Breast epithelium (tissue), 4 donors: ENCODE measurements at regions not wholly inside any gene's neighbourhood (a gene's known extent, or its start where the extent isn't known, plus 50 kb on each side); places are given as distances from the start of the nearest gene placed in this dataset.

Experiments
- DNase-seq, 2 donors: peaks; one replicate each; pipeline ENCODE4 v3.0.0-alpha.2; 2019; ENCODE audit warnings: low spot score in 2 of 2
- H3K27ac ChIP-seq, 2 donors: fragments of 200-600 bp; sonication (generic) in 1 of 2; one replicate each; pipeline ENCODE4 v1.5.1; 2016 to 2019; ENCODE audit warnings: mild to moderate bottlenecking in 1 of 2
- H3K27me3 ChIP-seq, 2 donors: fragments of 200-600 bp; sonication (generic) in 1 of 2; one replicate each; pipeline versions ENCODE4 v1.5.1 to v1.6.0; 2017 to 2019; ENCODE audit warnings: control low read depth in 1 of 2, mild to moderate bottlenecking in 1 of 2
- H3K36me3 ChIP-seq: fragments of 200-600 bp; one replicate; pipeline ENCODE4 v1.5.1; 2019
- H3K4me1 ChIP-seq, 2 donors: fragments of 200-600 bp; sonication (generic); one replicate each; pipeline ENCODE4 v1.5.1; 2016 to 2019; ENCODE audit warnings: control low read depth in 1 of 2
- H3K4me3 ChIP-seq, 3 donors: fragments of 200-600 bp; sonication (generic); 1 replicate in 2 of 3; 2 replicates in 1 of 3; pipeline ENCODE4 v1.5.1; 2016 to 2019; ENCODE audit warnings: mild to moderate bottlenecking in 3 of 3, moderate library complexity in 2 of 3
- H3K9me3 ChIP-seq, 2 donors: fragments of 200-600 bp; sonication (generic) in 1 of 2; one replicate each; pipeline ENCODE4 v1.5.1; 2016 to 2019; ENCODE audit warnings: control low read depth in 1 of 2
- POLR2A ChIP-seq: fragments of 450-650 bp; IDR thresholded peaks from one replicate; pipeline ENCODE4 v1.6.1; 2016; ENCODE audit warnings: antibody characterized with exemption, mild to moderate bottlenecking, moderate library complexity
- POLR2AphosphoS5 ChIP-seq, 3 donors: sonication (generic); formaldehyde crosslinking; IDR thresholded peaks; one replicate each; pipeline ENCODE4 v1.6.1; 2017; ENCODE audit warnings: antibody characterized with exemption in 3 of 3
- intact Hi-C: fragments of 100-400 bp; cut with DNase I; formaldehyde crosslinking; loops from one replicate; pipeline ENCODE4 v1.15.1; 2023; ENCODE audit warnings: low total_unique reads
- TF ChIP-seq, protein P1 (sequence below), 3 donors: fragments of 450-650 bp; IDR thresholded peaks; one replicate each; pipeline ENCODE4 v1.5.1; 2016 to 2017; ENCODE audit warnings: antibody characterized with exemption in 3 of 3, mild to moderate bottlenecking in 3 of 3, moderate library complexity in 3 of 3

- DNase-seq: no peak
- H3K27ac ChIP-seq: no peak overlapping the region
Observed at GRCh38 chr18:29652797-29653196, 1389.7 kb downstream of the DSC3 start.

GRCh38 chr18:29651122-29651680 is 1391.3 kb downstream of the DSC3 start:
- TF ChIP-seq POLR2AphosphoS5 (IDR thresholded peaks at IDR 0.05) (no peak), POLR2A (no peak)
- TF ChIP-seq, protein P1, sequence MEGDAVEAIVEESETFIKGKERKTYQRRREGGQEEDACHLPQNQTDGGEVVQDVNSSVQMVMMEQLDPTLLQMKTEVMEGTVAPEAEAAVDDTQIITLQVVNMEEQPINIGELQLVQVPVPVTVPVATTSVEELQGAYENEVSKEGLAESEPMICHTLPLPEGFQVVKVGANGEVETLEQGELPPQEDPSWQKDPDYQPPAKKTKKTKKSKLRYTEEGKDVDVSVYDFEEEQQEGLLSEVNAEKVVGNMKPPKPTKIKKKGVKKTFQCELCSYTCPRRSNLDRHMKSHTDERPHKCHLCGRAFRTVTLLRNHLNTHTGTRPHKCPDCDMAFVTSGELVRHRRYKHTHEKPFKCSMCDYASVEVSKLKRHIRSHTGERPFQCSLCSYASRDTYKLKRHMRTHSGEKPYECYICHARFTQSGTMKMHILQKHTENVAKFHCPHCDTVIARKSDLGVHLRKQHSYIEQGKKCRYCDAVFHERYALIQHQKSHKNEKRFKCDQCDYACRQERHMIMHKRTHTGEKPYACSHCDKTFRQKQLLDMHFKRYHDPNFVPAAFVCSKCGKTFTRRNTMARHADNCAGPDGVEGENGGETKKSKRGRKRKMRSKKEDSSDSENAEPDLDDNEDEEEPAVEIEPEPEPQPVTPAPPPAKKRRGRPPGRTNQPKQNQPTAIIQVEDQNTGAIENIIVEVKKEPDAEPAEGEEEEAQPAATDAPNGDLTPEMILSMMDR (IDR thresholded peaks at IDR 0.05): no peak
- no peaks in the 10 kb centered on the region for H3K36me3 ChIP-seq
- DNase-seq: no peak
- intact Hi-C loops: no loop called here
- H3K9me3 ChIP-seq: no peaks in the 10 kb centered on the region
- no peaks in the 10 kb centered on the region for H3K27me3 ChIP-seq
- H3K4me1 ChIP-seq: no peaks in the 10 kb centered on the region
- H3K4me3 ChIP-seq: no peak overlapping the region
- H3K27ac ChIP-seq: no peak overlapping the region

More at GRCh38 chr18:29652797-29653196, 1389.7 kb downstream of the DSC3 start:
- Histone ChIP-seq H3K4me3 (no peak overlapping the region), H3K36me3 (no peaks in the 10 kb centered on the region), H3K4me1 (no peaks in the 10 kb centered on the region), H3K9me3 (no peaks in the 10 kb centered on the region), H3K27me3 (no peaks in the 10 kb centered on the region)
- TF ChIP-seq POLR2A (no peak), POLR2AphosphoS5 (IDR thresholded peaks at IDR 0.05) (no peak)
- TF ChIP-seq, protein P1 (IDR thresholded peaks at IDR 0.05): no peak
- intact Hi-C loops: no loop called here

DNA sequence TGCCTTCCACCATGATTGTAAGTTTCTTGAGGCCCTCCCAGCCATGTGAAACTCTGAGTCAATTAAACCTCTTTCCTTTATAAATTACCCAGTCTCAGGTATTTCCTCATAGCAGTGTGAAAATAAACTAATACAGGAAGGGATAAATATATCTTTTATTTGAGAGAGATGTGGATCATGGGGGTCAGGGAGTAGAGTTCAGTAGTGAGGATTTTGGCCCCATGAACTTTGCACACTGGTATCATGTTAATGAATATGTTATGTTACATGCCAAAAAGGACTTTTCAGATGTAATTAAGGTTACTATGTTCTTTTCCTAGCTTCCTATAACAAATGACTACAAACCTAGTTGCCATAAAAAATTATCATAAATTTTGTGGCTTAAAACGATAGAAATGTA is 1393.7 kb downstream of the DSC3 start:
- DNase-seq: no peak
- Histone ChIP-seq H3K36me3 (no peaks in the 10 kb centered on the region), H3K27ac (no peak overlapping the region)

GRCh38 chr18:29647700-29648099 is 1394.8 kb downstream of the DSC3 start:
- intact Hi-C loops: no loop called here
- no peak overlapping the region for H3K4me3 ChIP-seq
- no peak overlapping the region for H3K27ac ChIP-seq

More for the DNA sequence above, 1393.7 kb downstream of the DSC3 start:
- Histone ChIP-seq H3K4me1 (no peaks in the 10 kb centered on the region), H3K4me3 (no peak overlapping the region), H3K9me3 (no peaks in the 10 kb centered on the region), H3K27me3 (no peaks in the 10 kb centered on the region)
- intact Hi-C loops: no loop called here
- TF ChIP-seq POLR2AphosphoS5 (IDR thresholded peaks at IDR 0.05) (no peak), POLR2A (no peak)
- TF ChIP-seq, protein P1 (IDR thresholded peaks at IDR 0.05): no peak

GRCh38 chr18:29644276-29644675 is 1398.3 kb downstream of the DSC3 start:
- TF ChIP-seq POLR2A (no peak), POLR2AphosphoS5 (IDR thresholded peaks at IDR 0.05) (no peak)
- TF ChIP-seq, protein P1 (IDR thresholded peaks at IDR 0.05): no peak
- Histone ChIP-seq H3K4me3 (no peak overlapping the region), H3K9me3 (no peaks in the 10 kb centered on the region), H3K27me3 (no peaks in the 10 kb centered on the region), H3K27ac (no peak overlapping the region), H3K4me1 (no peaks in the 10 kb centered on the region), H3K36me3 (no peaks in the 10 kb centered on the region)
- intact Hi-C loops: loop anchor here (5.0 kb wide), 1 partner anchor 318 kb away; no protein-coding TSS in a partner anchor
- no peak for DNase-seq

More at GRCh38 chr18:29647700-29648099, 1394.8 kb downstream of the DSC3 start:
- Histone ChIP-seq H3K4me1 (no peaks in the 10 kb centered on the region), H3K9me3 (no peaks in the 10 kb centered on the region), H3K36me3 (no peaks in the 10 kb centered on the region), H3K27me3 (no peaks in the 10 kb centered on the region)
- DNase-seq: no peak
- TF ChIP-seq, protein P1 (IDR thresholded peaks at IDR 0.05): no peak
- no peak for TF ChIP-seq POLR2AphosphoS5 (IDR thresholded peaks at IDR 0.05)
- TF ChIP-seq POLR2A: no peak
